SK-N-SH (cell line): ENCODE measurements at regions not wholly inside any gene's neighbourhood (a gene's known extent, or its start where the extent isn't known, plus 50 kb on each side); places are given as distances from the start of the nearest gene placed in this dataset.

Experiments
- CTCF ChIP-seq: fragments of 200-600 bp; sonication (generic); IDR thresholded peaks from 2 replicates; pipeline ENCODE4 v1.6.1; 2017; ENCODE audit warnings: antibody characterized with exemption, mild to moderate bottlenecking, moderate library complexity
- EP300 ChIP-seq, 2 experiments: IDR thresholded peaks; 2 replicates each; pipeline versions ENCODE4 v1.4.0 to v1.6.1; 2012; ENCODE audit warnings: borderline replicate concordance in 1 of 2, low read depth in 1 of 2, low read length in 1 of 2
- FOSL2 ChIP-seq: IDR thresholded peaks from 2 replicates; pipeline ENCODE4 v1.4.0; 2012; ENCODE audit warnings: low read depth, mild to moderate bottlenecking, moderate library complexity, borderline replicate concordance
- GABPA ChIP-seq: IDR thresholded peaks from 2 replicates; pipeline ENCODE4 v1.4.0; 2012; ENCODE audit warnings: low read depth, mild to moderate bottlenecking
- IRF3 ChIP-seq: fragments of 150-350 bp; IDR thresholded peaks from 2 replicates; pipeline ENCODE4 v1.6.1; 2016; ENCODE audit warnings: mild to moderate bottlenecking, low read depth, low read length
- POLR2AphosphoS5 ChIP-seq: IDR thresholded peaks from 2 replicates; pipeline ENCODE4 v1.6.1; 2012; ENCODE audit warnings: low read depth, low read length
- RAD21 ChIP-seq: IDR thresholded peaks from 2 replicates; pipeline ENCODE4 v1.6.1; 2012; ENCODE audit warnings: mild to moderate bottlenecking, low read length
- RCOR1 ChIP-seq: fragments of 150-350 bp; IDR thresholded peaks from 2 replicates; pipeline ENCODE4 v1.6.1; 2017; ENCODE audit warnings: antibody characterized with exemption, low read length
- RFX5 ChIP-seq: IDR thresholded peaks from 2 replicates; pipeline ENCODE4 v1.6.1; 2012; ENCODE audit warnings: mild to moderate bottlenecking, improper control_type of control experiment, low read length
- SMC3 ChIP-seq: IDR thresholded peaks from 2 replicates; pipeline ENCODE4 v1.6.1; 2012; ENCODE audit warnings: low read depth, low read length, improper control_type of control experiment
- TF ChIP-seq, protein P1 (sequence below): IDR thresholded peaks from 2 replicates; pipeline ENCODE4 v1.4.0; 2012; ENCODE audit warnings: low read depth, borderline replicate concordance

DNA sequence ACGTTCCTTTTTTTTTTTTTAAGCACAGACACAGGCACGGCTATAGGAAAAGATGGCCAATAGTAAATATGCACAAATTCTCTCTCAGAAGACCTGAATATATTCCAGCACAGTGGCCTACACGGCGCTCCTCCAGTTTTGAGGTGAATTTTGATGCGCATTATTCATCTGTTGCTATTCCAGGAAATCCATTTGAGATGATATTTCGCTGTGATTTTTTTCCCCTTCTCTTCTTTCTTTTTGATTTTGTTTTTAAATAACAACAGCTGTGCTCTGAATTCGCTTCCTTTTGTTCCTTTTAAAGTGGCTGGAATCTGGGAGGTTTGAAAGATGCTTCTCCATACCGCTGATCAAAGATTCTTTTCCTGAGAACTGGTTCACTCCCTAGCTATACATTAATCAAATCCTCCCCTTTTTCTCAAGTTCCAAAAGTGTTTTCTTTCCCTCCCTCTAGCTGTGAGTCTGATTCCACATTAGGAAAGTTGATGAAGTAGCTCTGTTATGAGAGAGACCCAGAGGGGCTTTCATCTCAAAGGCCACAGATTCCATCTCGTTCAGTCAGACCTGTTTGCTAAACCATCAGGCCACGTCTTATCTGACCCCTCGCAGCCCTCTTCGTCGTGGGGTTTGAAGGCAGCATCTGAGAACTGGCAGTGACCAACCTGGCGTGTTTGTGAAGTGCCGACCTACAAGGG is 602.7 kb upstream of the NRP1 start:
- TF ChIP-seq RFX5, result no peak
- TF ChIP-seq, protein P1, sequence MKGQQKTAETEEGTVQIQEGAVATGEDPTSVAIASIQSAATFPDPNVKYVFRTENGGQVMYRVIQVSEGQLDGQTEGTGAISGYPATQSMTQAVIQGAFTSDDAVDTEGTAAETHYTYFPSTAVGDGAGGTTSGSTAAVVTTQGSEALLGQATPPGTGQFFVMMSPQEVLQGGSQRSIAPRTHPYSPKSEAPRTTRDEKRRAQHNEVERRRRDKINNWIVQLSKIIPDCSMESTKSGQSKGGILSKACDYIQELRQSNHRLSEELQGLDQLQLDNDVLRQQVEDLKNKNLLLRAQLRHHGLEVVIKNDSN, result no peak
- TF ChIP-seq RCOR1, result no peak
- TF ChIP-seq CTCF, result no peak
- TF ChIP-seq POLR2AphosphoS5, result no peak
- no peak for TF ChIP-seq EP300 (IDR thresholded peaks at IDR 0.05; ENCODE audit: borderline replicate concordance in 1 of 2, low read depth in 1 of 2, low read length in 1 of 2)
- TF ChIP-seq IRF3, result no peak
- no peak for TF ChIP-seq SMC3
- no peak for TF ChIP-seq RAD21
- no peak for TF ChIP-seq GABPA
- no peak for TF ChIP-seq FOSL2
